GM18505 (cell line): ENCODE measurements at regions not wholly inside any gene's neighbourhood (a gene's known extent, or its start where the extent isn't known, plus 50 kb on each side); places are given as distances from the start of the nearest gene placed in this dataset.

Experiments used
- ATAC-seq: cut with Tn5 transposase; IDR thresholded peaks from one replicate; pipeline ENCODE4 v1.9.1; 2021; ENCODE audit not compliant: unreplicated experiment
- POLR2A ChIP-seq: IDR thresholded peaks from 4 replicates; pipeline ENCODE4 v1.6.1; 2011; ENCODE audit warnings: borderline replicate concordance; ENCODE audit not compliant: insufficient read depth, insufficient read length; ENCODE audit errors: extremely low read depth

- ATAC-seq = no peak
- no peak for TF ChIP-seq POLR2A
Observed at GRCh38 chr12:28799348-28799747, 349.7 kb upstream of the FAR2 start.

GRCh38 chr12:28800129-28800528 lies 348.9 kb upstream of the FAR2 start:
- no peak for TF ChIP-seq POLR2A
- peak; percentile 62 for ATAC-seq

- no peak for ATAC-seq
- no peak for TF ChIP-seq POLR2A
Observed at GRCh38 chr12:28802706-28803438, 346.2 kb upstream of the FAR2 start.

- no peak for ATAC-seq
- TF ChIP-seq POLR2A = no peak
Observed at GRCh38 chr12:28807535-28807934, 341.5 kb upstream of the FAR2 start.

GRCh38 chr12:28811457-28811856 lies 337.6 kb upstream of the FAR2 start:
- ATAC-seq = no peak
- TF ChIP-seq POLR2A = no peak

GRCh38 chr12:28814246-28814645 lies 334.8 kb upstream of the FAR2 start:
- no peak for TF ChIP-seq POLR2A
- ATAC-seq = no peak

GRCh38 chr12:28817524-28817923 lies 331.6 kb upstream of the FAR2 start:
- TF ChIP-seq POLR2A = no peak
- ATAC-seq = no peak

- no peak for ATAC-seq
- TF ChIP-seq POLR2A = no peak
Observed at GRCh38 chr12:28824193-28824846, 324.8 kb upstream of the FAR2 start.

- ATAC-seq = no peak
- no peak for TF ChIP-seq POLR2A
Observed at GRCh38 chr12:28824849-28825248, 324.2 kb upstream of the FAR2 start.

- TF ChIP-seq POLR2A = no peak
- no peak for ATAC-seq
Observed at GRCh38 chr12:28826766-28827165, 322.3 kb upstream of the FAR2 start.

GRCh38 chr12:28827861-28828260 lies 321.2 kb upstream of the FAR2 start:
- no peak for ATAC-seq
- TF ChIP-seq POLR2A = no peak

- no peak for ATAC-seq
- TF ChIP-seq POLR2A = no peak
Observed at GRCh38 chr12:28828318-28828717, 320.8 kb upstream of the FAR2 start.

- no peak for TF ChIP-seq POLR2A
- no peak for ATAC-seq
Observed at GRCh38 chr12:28830491-28830890, 318.6 kb upstream of the FAR2 start.

GRCh38 chr12:28844718-28845117 lies 304.4 kb upstream of the FAR2 start:
- no peak for TF ChIP-seq POLR2A
- ATAC-seq = no peak
